Neural cell (in vitro differentiated cells): ENCODE measurements at regions not wholly inside any gene's neighbourhood (a gene's known extent, or its start where the extent isn't known, plus 50 kb on each side); places are given as distances from the start of the nearest gene placed in this dataset.

ENCODE experiments used
- H2AFZ ChIP-seq: fragments of 200-600, 300-800 bp; sonication (generic), shearing (Covaris generic); 2 replicates; pipeline ENCODE4 v1.6.0; 2014; ENCODE audit warnings: low read depth, mild to moderate bottlenecking, antibody characterized with exemption, low read length, moderate library complexity
- H3F3A ChIP-seq: fragments of 200-600 bp; shearing (Covaris generic); 2 replicates; pipeline ENCODE4 v1.6.1; 2016; ENCODE audit warnings: mild to moderate bottlenecking, moderate library complexity, mixed read lengths, antibody characterized with exemption, low read length; ENCODE audit not compliant: insufficient read depth, poor library complexity, severe bottlenecking
- H3K27ac ChIP-seq: fragments of 200-600, 300-800 bp; sonication (generic), shearing (Covaris generic); 2 replicates; pipeline ENCODE4 v1.5.1; 2014; ENCODE audit warnings: mild to moderate bottlenecking, low read length, moderate library complexity
- H3K27me3 ChIP-seq: fragments of 300-800, 200-600 bp; sonication (generic), shearing (Covaris generic); 2 replicates; pipeline ENCODE4 v1.6.0; 2014; ENCODE audit warnings: mild to moderate bottlenecking, low read depth, low read length, moderate library complexity; ENCODE audit not compliant: insufficient read depth
- H3K36me3 ChIP-seq: fragments of 300-800, 200-600 bp; sonication (generic), shearing (Covaris generic); 2 replicates; pipeline ENCODE4 v1.5.1; 2014; ENCODE audit warnings: mild to moderate bottlenecking, antibody characterized with exemption, low read length, moderate library complexity; ENCODE audit not compliant: insufficient read depth
- H3K4me2 ChIP-seq: fragments of 300-800, 200-600 bp; sonication (generic), shearing (Covaris generic); 2 replicates; pipeline ENCODE4 v1.6.0; 2014; ENCODE audit warnings: mild to moderate bottlenecking, low read length
- H3K4me3 ChIP-seq: fragments of 300-800, 200-600 bp; sonication (generic), shearing (Covaris generic); 2 replicates; pipeline ENCODE4 v1.5.1; 2014; ENCODE audit warnings: mild to moderate bottlenecking, low read length, moderate library complexity
- H3K79me2 ChIP-seq: fragments of 200-600 bp; shearing (Covaris generic); replicated peaks from 2 replicates; pipeline ENCODE4 v1.6.0; 2014; ENCODE audit warnings: mild to moderate bottlenecking, low read length, moderate library complexity; ENCODE audit not compliant: insufficient read depth
- H3K9ac ChIP-seq: fragments of 300-800, 200-600 bp; sonication (generic), shearing (Covaris generic); 2 replicates; pipeline ENCODE4 v1.6.1; 2016; ENCODE audit warnings: mild to moderate bottlenecking, low read length, mixed read lengths
- H3K9me2 ChIP-seq: fragments of 200-600 bp; shearing (Covaris generic); 2 replicates; pipeline ENCODE4 v1.6.1; 2016; ENCODE audit warnings: mild to moderate bottlenecking, low read length, mixed read lengths; ENCODE audit not compliant: insufficient read depth
- H3K9me3 ChIP-seq: fragments of 200-600, 300-800 bp; sonication (generic), shearing (Covaris generic); 2 replicates; pipeline ENCODE4 v1.6.1; 2016; ENCODE audit warnings: mild to moderate bottlenecking, mixed run types, low read length, moderate library complexity, mixed read lengths
- H4K20me1 ChIP-seq: fragments of 200-600 bp; shearing (Covaris generic); 2 replicates; pipeline ENCODE4 v1.6.1; 2016; ENCODE audit warnings: mild to moderate bottlenecking, mixed run types; ENCODE audit not compliant: insufficient read depth
- CTCF ChIP-seq: fragments of 450-650 bp; IDR thresholded peaks from 2 replicates; pipeline ENCODE4 v1.5.1; 2014; ENCODE audit warnings: antibody characterized with exemption, mild to moderate bottlenecking, moderate library complexity; ENCODE audit not compliant: poor library complexity, severe bottlenecking
- EP300 ChIP-seq: fragments of 450-650 bp; conservative IDR thresholded peaks from 2 replicates; pipeline ENCODE4 v1.6.1; 2014; ENCODE audit warnings: antibody characterized with exemption, mild to moderate bottlenecking, moderate library complexity; ENCODE audit not compliant: poor library complexity, severe bottlenecking
- EZH2 ChIP-seq: fragments of 200-600, 300-800 bp; shearing (Covaris generic), sonication (generic); IDR thresholded peaks from 2 replicates; pipeline ENCODE4 v1.6.1; 2014; ENCODE audit warnings: antibody characterized with exemption, low read length, borderline replicate concordance, mild to moderate bottlenecking; ENCODE audit not compliant: insufficient read depth, poor library complexity, severe bottlenecking
- MXI1 ChIP-seq: fragments of 450-650 bp; conservative IDR thresholded peaks from 2 replicates; pipeline ENCODE4 v1.6.1; 2014; ENCODE audit warnings: antibody characterized with exemption, mild to moderate bottlenecking; ENCODE audit not compliant: poor library complexity, severe bottlenecking
- POLR2AphosphoS5 ChIP-seq: IDR thresholded peaks from 2 replicates; pipeline ENCODE4 v1.6.1; 2012
- RAD21 ChIP-seq: fragments of 450-650 bp; conservative IDR thresholded peaks from 2 replicates; pipeline ENCODE4 v1.6.1; 2014; ENCODE audit warnings: antibody characterized with exemption, mild to moderate bottlenecking, moderate library complexity
- REST ChIP-seq: IDR thresholded peaks from 2 replicates; pipeline ENCODE4 v1.6.1; 2012; ENCODE audit warnings: borderline replicate concordance
- SMC3 ChIP-seq: fragments of 450-650 bp; conservative IDR thresholded peaks from 2 replicates; pipeline ENCODE4 v1.6.1; 2014; ENCODE audit warnings: antibody characterized with exemption, mild to moderate bottlenecking, moderate library complexity; ENCODE audit not compliant: poor library complexity
- TAF1 ChIP-seq: IDR thresholded peaks from 2 replicates; pipeline ENCODE4 v1.6.1; 2012; ENCODE audit warnings: low read depth

GRCh38 chr2:129887688-129888266 lies 91.7 kb upstream of the RAB6C start:
- Histone ChIP-seq H3K4me2 (no peak overlapping the region), H3K4me3 (no peak overlapping the region), H3F3A (no peaks in the 10 kb centered on the region), H2AFZ (no peak overlapping the region), H3K9me2 (no peaks in the 10 kb centered on the region), H4K20me1 (no peaks in the 10 kb centered on the region), H3K27ac (no peak overlapping the region), H3K27me3 (no peaks in the 10 kb centered on the region), H3K9ac (no peak overlapping the region), H3K79me2 (no peaks in the 10 kb centered on the region), H3K9me3 (no peaks in the 10 kb centered on the region), H3K36me3 (no peaks in the 10 kb centered on the region)
- TF ChIP-seq SMC3 (no peak), MXI1 (no peak), REST (no peak), POLR2AphosphoS5 (no peak), EZH2 (no peak), EP300 (no peak), TAF1 (no peak), RAD21 (no peak), CTCF (no peak)

GRCh38 chr2:129888461-129888860 lies 91.0 kb upstream of the RAB6C start:
- Histone ChIP-seq H3F3A (no peaks in the 10 kb centered on the region), H3K27ac (no peak overlapping the region), H3K9ac (no peak overlapping the region), H3K27me3 (no peaks in the 10 kb centered on the region), H3K79me2 (no peaks in the 10 kb centered on the region), H3K4me3 (no peak overlapping the region), H4K20me1 (no peaks in the 10 kb centered on the region), H2AFZ (no peak overlapping the region), H3K9me3 (no peaks in the 10 kb centered on the region), H3K36me3 (no peaks in the 10 kb centered on the region), H3K4me2 (no peak overlapping the region), H3K9me2 (no peaks in the 10 kb centered on the region)
- TF ChIP-seq POLR2AphosphoS5 = no peak
- TF ChIP-seq EP300 = no peak
- no peak for TF ChIP-seq SMC3
- TF ChIP-seq REST = no peak
- TF ChIP-seq RAD21 = no peak
- TF ChIP-seq CTCF = no peak
- no peak for TF ChIP-seq EZH2
- TF ChIP-seq MXI1 = no peak
- TF ChIP-seq TAF1 = no peak
